ENCODE measurements at regions not wholly inside any gene's neighbourhood (a gene's known extent, or its start where the extent isn't known, plus 50 kb on each side); places are given as distances from the start of the nearest gene placed in this dataset.

DNA sequence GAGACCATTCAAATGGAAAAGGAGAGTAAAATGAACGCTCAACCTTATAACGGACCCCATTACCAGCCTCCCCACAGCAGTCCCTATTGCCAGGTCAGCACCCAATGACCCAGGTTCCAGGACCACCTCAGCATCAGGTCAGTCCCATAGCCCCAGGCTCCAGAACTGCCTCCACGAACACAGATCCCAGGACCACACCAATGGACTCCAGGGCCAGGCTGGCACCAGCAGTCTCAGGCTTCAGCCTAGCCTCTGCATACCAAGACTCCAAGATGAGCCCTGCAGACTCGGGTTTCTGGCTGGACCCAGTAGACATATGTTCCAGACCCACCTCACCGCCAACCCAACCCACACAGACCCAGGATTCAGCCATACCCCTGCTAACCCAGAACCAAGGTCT, 625.0 kb upstream of the RGS18 start:
- in situ Hi-C loops (cut with HindIII; ENCODE audit: low pct_unique_long_range_greater_than_20kb, low sequenced_read_pairs) = no loop called here
- TF ChIP-seq JUND (IDR thresholded peaks at IDR 0.05; ENCODE audit: low read depth) = no peak
- DNase-seq (ENCODE audit: low read depth in 1 of 2, low spot score in 1 of 2) = no peak

GRCh38 chr1:191536791-191537429, 621.4 kb upstream of the RGS18 start:
- no peak for DNase-seq (ENCODE audit: low read depth in 1 of 2, low spot score in 1 of 2)
- in situ Hi-C loops (cut with HindIII; ENCODE audit: low pct_unique_long_range_greater_than_20kb, low sequenced_read_pairs) = no loop called here
- TF ChIP-seq JUND (IDR thresholded peaks at IDR 0.05; ENCODE audit: low read depth) = no peak

DNA sequence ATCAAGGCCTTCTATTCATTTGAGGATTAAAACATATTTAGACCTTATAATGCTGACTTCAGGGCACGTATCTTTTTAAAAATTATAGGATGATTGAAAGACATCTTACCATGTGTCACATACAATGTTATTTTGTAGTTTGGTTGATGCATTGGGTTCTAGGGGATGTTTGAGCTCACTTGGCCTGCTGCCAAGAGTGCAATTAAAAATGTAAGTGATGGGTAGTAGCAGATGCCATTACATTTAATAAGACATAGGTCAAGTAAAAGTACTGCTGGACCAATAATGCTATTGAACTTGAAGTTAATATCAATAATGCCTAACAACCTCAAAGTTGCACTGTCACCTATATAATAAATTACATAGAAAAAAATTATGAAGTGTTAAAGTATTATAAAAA, 616.5 kb upstream of the RGS18 start:
- TF ChIP-seq JUND (IDR thresholded peaks at IDR 0.05; ENCODE audit: low read depth) = no peak
- no peak for DNase-seq (ENCODE audit: low read depth in 1 of 2, low spot score in 1 of 2)
- in situ Hi-C loops (cut with HindIII; ENCODE audit: low pct_unique_long_range_greater_than_20kb, low sequenced_read_pairs) = no loop called here

DNA sequence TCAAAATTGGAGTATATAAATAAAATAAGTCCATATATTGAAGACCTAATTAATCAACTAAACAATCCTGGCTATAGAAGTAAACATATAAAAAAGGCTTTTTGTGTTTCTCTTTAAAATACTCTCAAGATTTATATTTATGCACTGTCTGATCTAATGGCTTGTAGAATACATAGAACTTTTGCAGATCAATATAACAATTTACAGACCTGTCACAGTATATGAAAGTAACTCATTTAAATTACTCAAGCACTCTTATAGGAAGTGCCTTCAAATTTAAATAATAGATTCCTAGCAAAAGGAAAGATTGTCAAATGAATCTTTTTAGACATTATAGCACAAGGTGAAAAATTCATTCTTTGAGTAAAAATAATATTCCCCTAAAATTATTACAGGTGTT, 615.8 kb upstream of the RGS18 start:
- in situ Hi-C loops (cut with HindIII; ENCODE audit: low pct_unique_long_range_greater_than_20kb, low sequenced_read_pairs) = no loop called here
- no peak for DNase-seq (ENCODE audit: low read depth in 1 of 2, low spot score in 1 of 2)
- TF ChIP-seq JUND (IDR thresholded peaks at IDR 0.05; ENCODE audit: low read depth) = no peak

GRCh38 chr1:191546803-191547202, 611.5 kb upstream of the RGS18 start:
- no peak for TF ChIP-seq JUND (IDR thresholded peaks at IDR 0.05; ENCODE audit: low read depth)
- in situ Hi-C loops (cut with HindIII; ENCODE audit: low pct_unique_long_range_greater_than_20kb, low sequenced_read_pairs) = no loop called here
- no peak for DNase-seq (ENCODE audit: low read depth in 1 of 2, low spot score in 1 of 2)

DNA sequence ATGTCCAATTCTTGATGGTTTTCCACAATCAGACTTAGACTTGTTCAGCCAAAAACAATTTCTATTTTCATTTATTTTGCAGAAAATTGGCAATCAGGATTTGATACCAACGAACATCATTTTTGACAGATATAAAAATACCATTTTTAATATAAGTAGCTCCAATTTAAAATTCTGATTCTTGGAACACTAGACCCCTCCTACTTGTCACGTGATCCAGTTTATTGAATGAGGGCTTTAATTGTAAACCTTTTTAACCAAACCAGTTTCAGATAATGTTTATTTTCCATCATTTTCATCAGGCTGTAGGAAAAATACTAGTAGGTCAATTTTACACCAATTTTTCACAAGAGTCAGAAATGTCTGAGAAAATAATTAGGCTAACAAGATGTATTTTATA, 607.2 kb upstream of the RGS18 start:
- DNase-seq (ENCODE audit: low read depth in 1 of 2, low spot score in 1 of 2) = no peak
- in situ Hi-C loops (cut with HindIII; ENCODE audit: low pct_unique_long_range_greater_than_20kb, low sequenced_read_pairs) = no loop called here
- TF ChIP-seq JUND (IDR thresholded peaks at IDR 0.05; ENCODE audit: low read depth) = no peak

DNA sequence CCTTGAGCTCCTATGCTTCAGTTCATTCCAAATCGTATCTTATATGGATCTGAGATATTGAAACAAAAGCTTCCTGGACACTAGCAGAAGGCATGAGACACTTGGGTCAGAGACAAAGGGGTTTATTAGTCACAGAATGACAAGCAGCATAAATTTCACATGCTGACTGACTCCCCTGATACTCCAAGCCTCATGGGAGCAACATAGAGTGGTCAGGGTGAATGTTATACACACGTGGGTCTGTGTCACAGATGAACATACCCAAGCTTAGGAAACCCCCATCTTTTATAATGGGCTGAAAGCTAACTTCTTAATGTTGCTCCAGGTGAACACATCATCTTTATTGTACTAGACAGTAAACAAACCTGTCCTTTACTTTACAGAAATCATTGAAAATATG, 599.9 kb upstream of the RGS18 start:
- TF ChIP-seq JUND (IDR thresholded peaks at IDR 0.05; ENCODE audit: low read depth) = no peak
- in situ Hi-C loops (cut with HindIII; ENCODE audit: low pct_unique_long_range_greater_than_20kb, low sequenced_read_pairs) = no loop called here
- DNase-seq (ENCODE audit: low read depth in 1 of 2, low spot score in 1 of 2) = no peak

GRCh38 chr1:191561276-191561675, 597.0 kb upstream of the RGS18 start:
- no peak for TF ChIP-seq JUND (IDR thresholded peaks at IDR 0.05; ENCODE audit: low read depth)
- no peak for DNase-seq (ENCODE audit: low read depth in 1 of 2, low spot score in 1 of 2)
- in situ Hi-C loops (cut with HindIII; ENCODE audit: low pct_unique_long_range_greater_than_20kb, low sequenced_read_pairs) = no loop called here

DNA sequence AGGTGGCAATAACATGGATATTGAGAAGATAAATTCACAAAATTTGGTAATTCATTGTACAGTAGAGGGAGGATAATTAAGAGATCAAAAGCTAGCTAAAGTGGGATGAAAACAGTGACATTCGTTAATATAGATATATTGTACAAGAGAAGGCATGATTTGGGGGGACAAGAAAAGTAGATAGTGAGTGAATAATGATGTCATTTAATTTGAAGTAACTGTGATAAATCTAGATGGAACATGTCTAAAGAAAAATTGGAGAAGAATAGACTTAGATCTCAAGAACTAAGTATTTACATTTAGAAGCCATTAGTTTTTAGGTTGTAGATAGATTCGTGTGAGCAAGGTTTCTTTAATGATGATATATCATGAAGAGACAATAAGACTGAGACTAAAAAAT, 594.0 kb upstream of the RGS18 start:
- TF ChIP-seq JUND (IDR thresholded peaks at IDR 0.05; ENCODE audit: low read depth) = no peak
- in situ Hi-C loops (cut with HindIII; ENCODE audit: low pct_unique_long_range_greater_than_20kb, low sequenced_read_pairs) = no loop called here
- no peak for DNase-seq (ENCODE audit: low read depth in 1 of 2, low spot score in 1 of 2)

GRCh38 chr1:191572479-191572878, 585.8 kb upstream of the RGS18 start:
- in situ Hi-C loops (cut with HindIII; ENCODE audit: low pct_unique_long_range_greater_than_20kb, low sequenced_read_pairs) = no loop called here
- no peak for DNase-seq (ENCODE audit: low read depth in 1 of 2, low spot score in 1 of 2)
- no peak for TF ChIP-seq JUND (IDR thresholded peaks at IDR 0.05; ENCODE audit: low read depth)

- in situ Hi-C loops (cut with HindIII; ENCODE audit: low pct_unique_long_range_greater_than_20kb, low sequenced_read_pairs) = no loop called here
- TF ChIP-seq JUND (IDR thresholded peaks at IDR 0.05; ENCODE audit: low read depth) = no peak
- DNase-seq (ENCODE audit: low read depth in 1 of 2, low spot score in 1 of 2) = no peak
Observed at GRCh38 chr1:191575180-191575579, 583.1 kb upstream of the RGS18 start.

DNA sequence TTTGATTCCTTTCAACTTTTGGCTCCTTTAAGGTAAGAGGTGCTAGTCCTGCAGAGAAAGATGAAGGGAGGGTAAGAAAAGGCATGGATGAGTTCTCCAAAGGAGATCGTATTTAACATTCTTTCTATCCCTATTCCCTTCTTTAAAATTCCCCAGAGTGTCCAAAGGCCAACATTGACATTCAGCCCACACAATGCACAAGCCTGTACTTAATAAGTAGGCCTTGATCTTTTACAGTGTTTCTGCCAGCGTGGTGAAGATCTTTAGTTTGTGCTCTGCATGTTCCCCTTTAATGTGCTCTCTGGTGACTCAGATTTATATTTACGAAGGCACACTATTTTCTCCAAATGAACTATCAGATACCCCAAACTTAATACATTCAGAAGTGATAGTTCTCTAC, 582.5 kb upstream of the RGS18 start:
- no peak for DNase-seq (ENCODE audit: low read depth in 1 of 2, low spot score in 1 of 2)
- in situ Hi-C loops (cut with HindIII; ENCODE audit: low pct_unique_long_range_greater_than_20kb, low sequenced_read_pairs) = no loop called here

GRCh38 chr1:191577213-191577612, 581.0 kb upstream of the RGS18 start:
- no peak for TF ChIP-seq JUND (IDR thresholded peaks at IDR 0.05; ENCODE audit: low read depth)
- in situ Hi-C loops (cut with HindIII; ENCODE audit: low pct_unique_long_range_greater_than_20kb, low sequenced_read_pairs) = no loop called here
- DNase-seq (ENCODE audit: low read depth in 1 of 2, low spot score in 1 of 2) = no peak

More for the DNA sequence above, 582.5 kb upstream of the RGS18 start:
- no peak for TF ChIP-seq JUND (IDR thresholded peaks at IDR 0.05; ENCODE audit: low read depth)

DNA sequence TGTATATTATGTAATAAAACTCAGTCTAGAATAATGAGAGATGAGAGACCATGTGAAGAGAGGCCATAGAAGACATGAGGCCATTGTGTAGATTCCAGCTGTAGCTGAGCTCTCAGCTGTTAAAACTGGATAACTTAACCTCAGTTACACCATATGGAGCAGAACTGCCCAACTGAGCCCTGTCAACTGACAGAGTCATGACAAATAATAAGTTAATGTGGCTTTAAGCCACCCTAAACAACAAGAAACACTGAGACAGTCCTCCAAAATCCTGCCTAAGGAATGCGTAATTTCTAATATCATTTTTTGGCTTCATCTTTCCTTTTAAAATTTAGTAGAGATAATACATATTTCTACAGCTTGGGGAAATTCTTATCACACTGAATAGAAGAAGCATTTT, 580.0 kb upstream of the RGS18 start:
- no peak for TF ChIP-seq JUND (IDR thresholded peaks at IDR 0.05; ENCODE audit: low read depth)
- DNase-seq (ENCODE audit: low read depth in 1 of 2, low spot score in 1 of 2) = no peak
- in situ Hi-C loops (cut with HindIII; ENCODE audit: low pct_unique_long_range_greater_than_20kb, low sequenced_read_pairs) = no loop called here
